ENCODE measurements at regions not wholly inside any gene's neighbourhood (a gene's known extent, or its start where the extent isn't known, plus 50 kb on each side); places are given as distances from the start of the nearest gene placed in this dataset.
"Not testable (repeated sequence)": the region's sequence is repeated elsewhere in the genome, so short reads cannot be mapped to it uniquely, and the experiment has no call there.

- no peak for DNase-seq (ENCODE audit: low read depth in 2 of 2)
Measured at GRCh38 chr16:65284626-65285025, 162.8 kb upstream of the CDH11 start.

- no peak for DNase-seq (ENCODE audit: low read depth in 2 of 2)
Measured at GRCh38 chr16:65283181-65283651, 161.4 kb upstream of the CDH11 start.

- DNase-seq (ENCODE audit: low read depth in 2 of 2): no peak
Measured at GRCh38 chr16:65281586-65281985, 159.7 kb upstream of the CDH11 start.

DNA sequence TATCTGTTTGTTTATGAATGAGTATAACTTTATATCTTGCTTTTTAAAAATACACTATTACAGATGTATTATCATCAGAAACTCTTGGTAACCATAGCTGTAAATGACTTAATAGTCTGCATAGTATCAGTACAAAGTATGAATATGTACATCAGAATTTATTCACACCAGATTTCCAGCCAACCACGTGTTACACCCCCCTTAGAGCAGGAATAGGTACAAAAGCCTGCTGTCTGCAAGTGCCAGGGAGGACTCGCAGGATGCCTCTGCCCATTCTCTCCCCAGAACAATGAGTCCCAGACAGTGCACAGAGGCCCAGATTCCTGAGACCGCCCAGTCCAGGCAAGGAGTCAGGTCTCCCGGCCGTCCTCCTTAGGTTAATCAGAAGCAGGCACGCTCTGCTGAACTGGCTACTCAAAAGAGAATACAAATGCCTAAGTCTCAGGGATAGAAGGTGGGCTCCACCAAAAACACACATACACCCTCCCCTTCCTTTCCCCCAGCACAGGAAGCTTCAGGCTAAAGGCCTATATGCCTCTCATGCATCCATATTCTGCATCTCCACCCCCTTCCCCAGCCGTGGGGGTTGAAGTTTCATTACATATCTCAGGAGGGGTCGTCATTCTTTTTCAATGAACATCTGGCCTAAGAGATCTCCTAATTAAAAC is 159.1 kb upstream of the CDH11 start:
- no peak for DNase-seq (ENCODE audit: low read depth in 2 of 2)

DNA sequence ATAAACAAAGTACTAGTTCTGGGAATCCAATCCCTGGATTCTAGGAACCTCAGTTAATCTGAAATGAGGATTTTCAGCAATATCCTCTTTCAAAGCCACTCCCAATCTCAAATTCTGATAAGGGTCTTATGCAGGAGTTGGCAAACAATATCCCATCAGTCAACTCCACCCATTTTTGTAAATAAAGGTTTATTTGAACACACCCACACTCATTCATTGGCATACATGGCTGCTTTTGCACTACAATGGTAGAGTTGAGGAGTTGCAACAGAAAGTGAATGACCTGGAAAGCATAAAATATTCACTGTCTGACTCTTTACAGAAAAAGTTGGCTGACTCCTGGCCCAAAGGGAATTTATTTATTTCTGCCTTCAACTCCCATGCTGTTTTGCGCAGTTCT is 157.7 kb upstream of the CDH11 start:
- DNase-seq (ENCODE audit: low read depth in 2 of 2): no peak

- DNase-seq (ENCODE audit: low read depth in 2 of 2): no peak
Measured at GRCh38 chr16:65278874-65279273, 157.0 kb upstream of the CDH11 start.

DNA sequence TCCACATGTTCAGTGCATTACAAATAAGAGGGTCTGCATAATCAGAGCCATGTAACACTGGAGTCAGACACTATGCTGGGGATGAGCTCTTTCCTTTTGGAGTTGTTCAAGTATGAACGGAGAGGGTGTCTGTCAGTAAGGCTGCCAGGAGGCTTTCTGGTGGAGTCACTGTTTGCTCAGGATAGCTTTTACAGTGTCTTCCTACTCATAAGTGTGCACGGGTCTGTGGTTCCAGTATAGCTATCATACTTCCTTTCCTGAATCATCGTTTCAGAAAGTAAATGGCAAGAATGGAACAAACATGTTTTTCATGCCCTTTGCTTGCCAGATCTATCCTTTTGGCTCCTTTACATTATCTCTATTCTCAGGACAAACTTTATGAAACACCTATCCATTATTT is 152.7 kb upstream of the CDH11 start:
- no peak for DNase-seq (ENCODE audit: low read depth in 2 of 2)

- no peak for DNase-seq (ENCODE audit: low read depth in 2 of 2)
Measured at GRCh38 chr16:65272699-65273414, 151.0 kb upstream of the CDH11 start.

- no peak for DNase-seq (ENCODE audit: low read depth in 2 of 2)
Measured at GRCh38 chr16:65271996-65272395, 150.1 kb upstream of the CDH11 start.

DNA sequence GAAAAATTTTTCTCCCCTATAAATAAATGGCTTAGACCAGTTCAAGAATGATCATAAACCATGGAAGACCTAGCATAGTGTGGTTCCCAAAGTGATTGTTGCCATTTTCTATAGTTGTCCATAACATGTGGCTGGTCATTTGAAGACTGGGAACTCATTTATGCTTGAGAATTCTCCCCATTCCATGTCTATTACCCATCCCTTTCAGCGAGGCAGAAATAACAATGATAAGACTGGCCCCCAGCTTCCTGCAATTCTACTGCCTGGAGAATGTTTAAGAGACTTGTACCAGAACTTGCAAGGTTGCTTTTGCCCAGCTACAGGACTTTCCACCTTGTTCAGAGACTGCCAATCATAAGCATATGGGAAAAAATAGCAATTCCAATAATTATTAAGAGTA is 146.5 kb upstream of the CDH11 start:
- no peak for DNase-seq (ENCODE audit: low read depth in 2 of 2)

GRCh38 chr16:65263896-65264295 is 142.0 kb upstream of the CDH11 start:
- DNase-seq (ENCODE audit: low read depth in 2 of 2): no peak

- DNase-seq (ENCODE audit: low read depth in 2 of 2): no peak
Measured at GRCh38 chr16:65260746-65261145, 138.9 kb upstream of the CDH11 start.

GRCh38 chr16:65254144-65254543 is 132.3 kb upstream of the CDH11 start:
- no peak for DNase-seq (ENCODE audit: low read depth in 2 of 2)

DNA sequence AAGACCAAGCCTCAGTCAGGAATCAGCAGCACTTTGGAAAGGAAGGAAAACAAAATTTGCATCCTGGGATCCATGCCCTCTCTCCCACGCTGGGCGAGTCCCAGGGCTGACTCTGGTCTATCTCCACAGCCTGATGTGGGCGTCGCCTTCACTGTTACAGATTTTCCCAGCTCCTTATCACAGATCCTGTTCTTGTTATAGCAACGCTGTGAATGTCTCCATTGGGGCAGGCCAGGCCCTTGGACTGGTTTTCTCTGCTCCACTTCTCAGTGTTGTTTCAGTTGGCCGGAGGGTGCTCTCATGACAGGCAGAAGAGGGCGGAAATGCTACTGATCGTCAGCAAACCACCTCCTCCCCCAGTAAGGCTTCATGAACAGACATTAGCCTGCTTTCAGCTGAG is 127.9 kb upstream of the CDH11 start:
- DNase-seq (ENCODE audit: low read depth in 2 of 2): no peak

- DNase-seq (ENCODE audit: low read depth in 2 of 2): no peak
Measured at GRCh38 chr16:65244787-65245186, 122.9 kb upstream of the CDH11 start.

- no peak for DNase-seq (ENCODE audit: low read depth in 2 of 2)
Measured at GRCh38 chr16:65235339-65236177, 113.7 kb upstream of the CDH11 start.

- not testable (repeated sequence) for DNase-seq (ENCODE audit: low read depth in 2 of 2)
Measured at GRCh38 chr16:65234721-65235320, 113.0 kb upstream of the CDH11 start.

DNA sequence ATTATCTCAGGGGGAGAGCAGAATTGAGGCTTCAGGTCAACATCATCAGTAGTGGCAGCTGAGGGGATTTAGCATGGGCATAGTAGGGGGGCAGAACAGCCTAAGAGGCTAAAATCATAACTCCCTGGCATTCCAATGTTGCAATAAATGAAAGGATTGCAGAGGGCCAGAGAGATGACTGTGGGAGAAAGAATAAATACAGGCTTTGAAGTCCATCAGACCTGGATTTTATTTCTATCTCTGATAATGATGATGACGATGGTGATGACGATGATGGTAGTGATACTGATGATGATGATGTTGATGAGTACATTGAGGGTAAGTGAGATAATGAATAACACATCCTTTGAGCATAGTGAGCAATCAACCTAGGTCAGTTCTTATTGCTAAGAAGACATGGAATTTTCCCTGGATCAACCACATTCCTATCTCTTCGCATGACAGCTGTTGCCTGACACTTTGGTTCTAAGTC is 107.4 kb upstream of the CDH11 start:
- no peak for DNase-seq (ENCODE audit: low read depth in 2 of 2)

GRCh38 chr16:65227150-65227835 is 105.4 kb upstream of the CDH11 start:
- no peak for DNase-seq (ENCODE audit: low read depth in 2 of 2)

- no peak for DNase-seq (ENCODE audit: low read depth in 2 of 2)
Measured at GRCh38 chr16:65226077-65226476, 104.2 kb upstream of the CDH11 start.

GRCh38 chr16:65225488-65225887 is 103.6 kb upstream of the CDH11 start:
- no peak for DNase-seq (ENCODE audit: low read depth in 2 of 2)

Data from stimulated activated CD8-positive, alpha-beta memory T cell treated with anti-CD3 and anti-CD28 coated beads, Interleukin-15, amount 100 ng/mL, for 4 hours (primary cell).